CD4-positive, alpha-beta T cell treated with Interleukin-4 for 1 hour (primary cell): ENCODE measurements at regions not wholly inside any gene's neighbourhood (a gene's known extent, or its start where the extent isn't known, plus 50 kb on each side); places are given as distances from the start of the nearest gene placed in this dataset.

ENCODE experiments used
- DNase-seq, 2 donors: peaks; one replicate each; pipeline ENCODE4 v3.0.0-alpha.2; 2020 to 2022

DNA sequence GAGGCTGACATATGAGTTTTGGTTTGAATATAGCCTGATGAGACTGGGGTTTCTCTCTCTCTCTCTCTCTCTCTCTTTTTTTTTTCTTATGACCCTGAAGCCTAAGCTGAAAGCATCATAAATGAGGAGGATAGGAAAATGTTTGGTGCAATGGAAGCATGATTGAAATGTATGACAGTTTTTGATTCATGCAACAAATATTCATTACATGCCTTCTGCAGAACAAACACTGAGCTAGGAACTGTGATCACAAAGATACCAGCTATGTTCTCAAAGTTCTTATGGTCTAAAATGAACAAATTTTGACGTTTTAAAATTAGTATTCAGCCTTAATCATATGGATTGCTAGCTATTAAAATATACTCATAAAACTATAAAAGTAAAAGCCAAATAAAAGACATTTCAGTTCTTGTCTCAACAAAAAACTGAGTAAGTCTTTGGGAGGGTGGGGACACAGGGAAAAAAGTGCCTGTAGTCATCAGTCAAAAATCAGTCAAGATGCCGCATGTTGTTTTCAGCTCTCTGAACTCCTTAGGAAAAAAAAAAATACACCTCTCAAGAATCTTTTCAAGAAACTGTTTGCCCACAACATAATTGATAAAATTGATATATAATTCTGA lies 57.2 kb downstream of the NKX6-1 start:
- DNase-seq, result no peak

DNA sequence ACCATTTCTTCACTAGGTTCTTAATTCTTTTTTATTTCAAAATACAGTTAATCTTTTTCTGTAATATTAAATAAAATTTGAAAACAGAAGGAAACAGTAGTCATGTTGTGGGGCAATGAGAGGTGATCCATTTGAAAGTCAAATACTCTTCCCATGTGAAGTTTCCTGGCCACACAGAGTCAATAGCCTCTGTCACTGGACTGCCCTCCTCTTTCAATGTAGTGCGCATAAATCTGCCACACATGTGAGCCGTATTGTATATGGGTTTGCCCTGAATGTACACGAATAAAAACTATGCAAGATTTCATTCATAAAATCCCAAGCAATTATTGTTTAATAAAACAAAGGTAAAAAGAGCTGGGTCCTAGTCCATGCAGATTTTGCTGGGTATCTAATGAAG lies 59.1 kb downstream of the NKX6-1 start:
- no peak for DNase-seq

DNA sequence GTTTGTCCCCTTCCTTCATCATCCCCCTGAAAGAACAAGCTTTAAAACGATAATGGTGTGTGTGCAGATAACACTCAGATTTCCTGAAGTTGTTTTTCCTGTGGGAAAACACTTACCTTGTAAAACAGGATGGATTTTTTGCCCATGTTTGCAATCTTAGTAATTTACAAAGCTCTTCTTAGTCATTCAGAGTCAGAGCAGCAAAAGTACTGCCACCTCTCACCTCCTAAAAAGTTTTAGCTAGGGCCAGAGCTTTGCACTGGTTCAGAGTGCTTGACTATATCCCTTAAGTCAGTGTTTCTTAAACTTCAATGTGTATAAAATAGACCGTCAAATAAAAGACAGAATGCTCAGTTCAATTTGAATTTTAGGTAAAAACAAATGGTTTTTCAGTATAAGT lies 62.3 kb downstream of the NKX6-1 start:
- no peak for DNase-seq

DNA sequence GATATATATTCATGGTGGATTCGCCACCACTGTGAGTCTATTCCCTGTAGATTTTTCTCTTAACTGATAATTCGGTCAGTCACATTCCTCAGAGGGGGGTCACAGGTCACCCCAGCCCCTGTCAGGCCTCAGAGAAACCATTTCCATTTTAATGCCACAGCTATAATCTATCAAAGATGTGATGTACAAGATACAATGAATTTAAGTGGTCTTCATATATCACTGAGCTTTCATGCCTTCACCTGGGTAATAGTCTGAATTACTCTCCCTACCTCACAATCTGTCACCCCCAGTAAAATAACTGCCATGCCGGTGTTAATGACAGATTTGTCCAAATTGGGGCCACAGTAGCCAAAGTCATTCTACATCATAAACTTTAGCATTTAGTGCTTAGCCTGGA lies 64.7 kb downstream of the NKX6-1 start:
- DNase-seq, result no peak

DNA sequence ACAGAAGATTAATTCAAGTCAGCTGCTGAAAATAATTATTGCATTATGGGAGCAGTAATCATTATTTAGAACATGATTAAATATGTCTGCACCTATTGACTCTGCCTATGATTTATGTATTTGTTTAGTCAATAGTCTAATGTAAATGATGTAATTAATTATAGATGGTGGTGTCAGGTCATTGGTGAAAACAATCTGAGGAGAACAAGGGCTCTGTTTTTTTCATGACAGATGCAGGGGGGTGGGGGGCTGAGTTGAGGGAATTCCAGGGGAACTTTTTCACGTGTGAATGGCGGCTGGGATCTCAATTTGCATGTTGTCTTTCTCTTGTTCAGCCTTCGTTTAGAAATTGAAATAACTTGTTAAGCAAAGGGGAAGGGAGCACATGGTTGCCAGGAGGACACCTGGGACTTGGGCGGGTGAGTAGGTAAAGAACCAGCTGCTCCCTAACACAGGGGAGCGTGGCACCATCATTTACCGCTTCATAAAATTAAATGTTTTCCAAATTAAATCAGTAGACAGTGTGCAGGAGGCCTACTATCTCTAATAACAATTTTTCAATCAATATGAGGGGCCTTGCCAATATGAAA lies 65.4 kb downstream of the NKX6-1 start:
- DNase-seq, result no peak

DNA sequence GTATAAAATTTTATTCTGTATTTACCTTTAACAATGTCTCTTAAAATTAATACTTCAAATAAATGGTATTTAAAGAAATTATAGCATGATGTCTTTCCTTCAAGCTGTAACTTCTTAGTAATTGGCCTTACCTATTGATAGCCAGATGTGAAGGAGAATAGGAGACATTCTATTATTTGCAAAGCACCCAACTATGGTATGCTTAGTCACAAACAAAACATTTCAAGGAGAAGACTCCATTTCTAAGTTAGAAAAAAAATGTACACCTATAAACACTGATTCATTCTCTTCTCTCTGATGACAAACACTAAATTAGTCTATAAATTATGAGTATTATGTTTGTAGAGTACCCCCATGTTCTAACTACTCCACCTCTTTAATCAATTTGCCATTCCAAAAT lies 66.4 kb downstream of the NKX6-1 start:
- DNase-seq, result no peak

DNA sequence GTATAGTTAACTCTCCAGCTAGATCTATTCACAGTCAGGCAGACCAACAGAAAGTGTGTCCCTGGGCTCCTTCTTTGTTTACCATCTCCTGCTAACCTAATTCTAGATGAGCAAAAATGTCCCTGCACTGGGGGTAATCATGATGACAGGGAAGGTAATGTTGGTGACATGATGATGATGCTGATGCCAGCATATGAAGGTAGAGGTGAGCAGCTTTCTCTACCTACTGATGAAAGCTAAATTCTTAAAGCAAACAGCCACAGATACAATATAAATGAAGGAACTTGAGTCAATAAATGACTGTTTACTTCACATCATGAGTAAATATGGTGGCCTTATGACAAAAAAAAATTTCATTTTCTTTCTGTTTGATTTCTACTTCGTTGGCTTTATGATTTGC lies 78.5 kb downstream of the NKX6-1 start:
- DNase-seq, result no peak

DNA sequence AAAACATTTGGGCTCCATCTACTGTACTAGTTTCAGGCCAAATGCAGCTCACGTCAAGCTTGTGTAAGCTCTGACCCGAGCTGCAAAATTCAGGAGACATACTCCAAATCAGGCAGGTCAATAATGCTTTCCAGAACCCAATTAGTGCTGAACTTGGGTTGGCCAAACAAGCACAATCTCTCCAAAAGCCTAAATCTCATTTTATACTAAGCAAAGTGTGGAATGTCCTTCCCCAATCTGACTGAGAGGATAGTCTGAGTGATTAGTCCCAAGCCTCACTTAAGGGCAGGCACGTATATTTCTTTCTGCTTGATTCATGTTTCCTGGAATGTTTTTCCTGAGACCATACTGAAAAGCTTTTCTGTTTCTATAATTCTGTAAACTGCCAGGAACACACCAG lies 79.9 kb downstream of the NKX6-1 start:
- no peak for DNase-seq

DNA sequence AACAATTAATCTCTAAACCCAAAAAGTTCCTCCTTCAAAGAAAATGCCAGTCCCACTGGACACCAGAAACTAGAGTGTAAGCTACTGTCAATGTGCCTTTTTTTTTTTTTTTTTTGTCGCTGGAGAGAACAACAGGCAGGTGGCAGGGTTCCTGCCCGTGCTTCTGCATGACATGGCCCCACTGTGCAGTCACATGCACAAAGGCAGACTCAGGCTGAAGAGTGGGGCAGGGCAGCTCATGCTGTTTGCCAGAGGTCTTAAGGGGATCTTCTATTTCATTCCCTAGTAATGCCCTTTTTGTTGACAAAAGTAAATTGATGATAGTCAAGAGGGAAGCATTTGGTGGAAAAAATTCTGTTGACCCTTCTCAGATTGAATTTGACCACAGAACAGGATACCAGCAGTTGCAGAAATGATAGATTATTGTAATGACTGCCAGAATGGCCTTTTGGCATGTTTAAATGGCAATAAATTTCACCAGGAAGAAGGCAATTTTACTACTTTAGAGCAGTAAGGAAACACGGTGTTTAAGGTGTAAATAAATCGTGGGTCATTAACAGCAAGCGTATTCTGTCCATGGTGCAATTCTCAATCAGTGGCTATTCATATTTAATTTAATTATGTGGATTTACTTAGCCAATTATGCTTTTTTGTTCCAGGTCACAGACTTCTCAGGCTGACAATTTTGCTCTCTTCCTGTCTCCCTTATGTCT lies 80.9 kb downstream of the NKX6-1 start:
- DNase-seq, result no peak

DNA sequence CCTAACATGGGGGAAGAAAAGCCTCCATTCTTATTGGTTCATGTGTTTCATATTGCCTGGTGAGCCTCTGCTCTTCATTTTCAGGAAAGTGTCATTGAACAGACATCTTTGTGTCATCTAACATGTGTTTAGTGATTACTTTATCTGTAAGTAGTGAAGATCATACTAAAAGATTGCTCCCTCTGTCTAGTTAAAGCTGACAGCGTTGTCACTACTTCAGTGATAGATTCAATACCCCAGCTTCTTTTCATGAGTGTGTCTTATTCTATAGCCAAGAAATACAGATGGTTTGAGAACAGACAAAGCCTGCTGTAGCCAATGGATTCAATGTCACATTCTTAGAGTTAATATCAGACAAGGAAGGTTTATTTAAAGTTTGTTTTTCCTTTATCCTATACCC lies 85.1 kb downstream of the NKX6-1 start:
- DNase-seq, result no peak

DNA sequence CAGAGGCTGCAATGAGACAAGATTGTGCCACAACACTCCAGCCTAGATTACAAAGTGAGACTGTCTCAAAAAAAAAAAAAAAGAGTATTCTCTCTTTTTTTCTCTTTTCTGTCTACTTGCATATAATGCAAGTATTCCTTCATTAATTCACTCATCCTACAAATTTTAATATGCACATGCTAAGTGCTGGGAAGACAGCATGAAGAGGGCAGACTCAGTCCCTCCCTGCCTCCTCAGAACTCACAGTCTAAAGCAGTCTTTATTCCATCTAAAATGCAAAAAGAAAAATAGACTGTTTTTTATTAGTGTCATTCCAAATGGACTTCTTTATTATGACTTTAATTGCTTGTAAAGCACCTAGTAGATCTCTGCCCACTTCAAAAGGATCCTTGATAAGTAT lies 85.6 kb downstream of the NKX6-1 start:
- no peak for DNase-seq

DNA sequence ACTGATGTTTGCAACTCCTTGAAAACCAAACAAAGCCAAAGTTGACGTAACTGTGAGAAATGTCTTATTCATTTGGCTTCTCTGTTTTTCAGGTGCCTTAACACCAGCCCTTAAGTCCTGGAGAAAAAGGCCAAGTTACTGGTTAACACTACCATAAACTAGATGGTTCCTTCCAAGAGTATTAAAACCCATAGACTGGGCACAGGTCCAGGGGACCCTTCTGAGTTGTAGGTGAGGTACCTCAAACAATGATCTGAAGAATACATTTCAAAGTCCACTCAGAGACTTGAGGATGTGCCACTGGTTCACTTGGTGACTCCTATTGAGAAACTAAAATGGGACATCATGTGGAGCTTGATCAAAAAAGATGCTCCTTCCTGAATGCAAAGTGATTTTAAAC lies 87.0 kb downstream of the NKX6-1 start:
- DNase-seq, result no peak

DNA sequence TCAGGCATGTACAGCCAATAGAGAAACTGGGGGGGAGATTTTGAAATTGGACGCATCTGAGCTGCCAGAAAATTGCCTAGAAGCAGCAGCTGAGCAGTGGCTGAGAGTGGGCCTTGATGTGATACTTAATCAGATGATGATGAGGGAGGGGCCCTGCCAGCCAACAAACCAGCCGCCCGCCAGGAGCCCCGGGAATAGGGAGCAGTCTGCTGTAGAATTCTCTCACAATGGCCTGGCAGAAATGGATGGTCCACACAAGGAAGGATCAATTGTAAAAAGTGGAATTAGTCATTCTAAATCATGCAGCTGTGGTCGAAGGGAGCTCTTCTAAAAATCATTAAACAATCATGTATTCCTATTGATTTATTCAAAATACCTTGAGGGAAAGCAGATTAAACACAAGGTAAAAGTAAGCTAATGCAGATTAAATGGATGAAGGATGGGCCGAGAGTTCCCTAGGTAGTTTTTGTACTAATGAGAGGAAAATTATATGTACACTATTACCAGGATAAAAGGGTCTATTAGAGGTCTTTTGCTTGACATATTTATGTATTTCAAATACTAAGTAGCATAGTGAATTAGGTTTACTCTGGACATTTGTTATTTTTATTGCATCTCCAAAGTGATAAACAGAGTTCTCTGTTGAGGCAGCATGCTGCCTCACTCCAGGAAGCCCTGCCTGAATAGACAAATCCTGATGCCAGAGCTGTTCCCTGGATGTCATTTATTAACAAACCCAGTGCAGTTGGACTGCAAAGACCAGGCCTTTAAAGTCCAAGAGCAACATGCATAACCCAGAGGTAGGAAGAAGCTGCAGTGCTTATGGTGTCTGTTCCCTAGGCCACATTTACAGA lies 91.3 kb downstream of the NKX6-1 start:
- no peak for DNase-seq

DNA sequence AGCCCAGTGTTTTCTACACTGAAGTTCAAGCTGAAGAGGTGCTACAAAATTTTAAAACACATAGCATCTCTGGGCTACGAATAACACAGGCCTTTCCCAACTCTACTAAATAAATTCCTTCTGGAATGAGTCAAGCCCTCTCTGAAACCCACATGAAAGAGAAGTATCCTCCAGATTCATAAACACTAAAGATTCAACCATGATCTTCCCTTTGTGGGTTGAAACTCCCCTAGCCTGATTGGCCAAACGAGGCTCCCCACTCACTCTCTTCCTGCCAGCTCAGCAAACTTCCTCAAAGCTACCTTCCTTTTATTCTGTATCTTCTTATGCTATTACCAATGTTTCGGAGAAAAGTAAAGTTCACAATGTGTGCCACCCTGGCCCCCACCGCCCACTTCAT lies 95.4 kb downstream of the NKX6-1 start:
- DNase-seq, result no peak

DNA sequence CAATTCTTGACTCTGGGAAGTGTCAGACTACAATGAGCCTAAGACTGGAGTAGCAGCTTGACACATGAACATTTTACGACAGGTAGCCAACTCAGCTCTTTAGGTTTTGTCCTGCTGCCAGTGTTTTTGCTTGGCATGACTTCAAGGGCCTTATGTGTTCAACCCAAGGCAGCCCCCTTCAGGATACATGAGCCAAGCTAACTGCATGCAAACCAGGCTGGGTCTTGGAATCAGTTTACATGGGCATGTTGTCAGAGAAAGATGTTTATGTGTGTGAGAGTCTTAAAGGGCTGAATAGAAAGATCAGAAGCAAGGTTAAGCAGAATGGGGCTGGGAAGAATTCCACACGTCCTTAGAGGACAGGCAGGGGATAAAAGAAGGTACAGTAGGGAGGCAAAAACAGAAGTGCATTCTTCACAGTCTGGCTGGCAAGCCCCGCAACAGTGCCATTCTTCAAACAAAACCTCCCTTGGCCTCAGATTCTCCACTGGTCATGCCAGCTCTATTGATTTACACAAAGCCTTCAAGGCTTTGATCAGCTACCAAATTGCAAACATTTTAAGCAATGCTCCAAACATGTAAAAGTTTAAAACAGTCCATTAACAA lies 97.3 kb downstream of the NKX6-1 start:
- no peak for DNase-seq

DNA sequence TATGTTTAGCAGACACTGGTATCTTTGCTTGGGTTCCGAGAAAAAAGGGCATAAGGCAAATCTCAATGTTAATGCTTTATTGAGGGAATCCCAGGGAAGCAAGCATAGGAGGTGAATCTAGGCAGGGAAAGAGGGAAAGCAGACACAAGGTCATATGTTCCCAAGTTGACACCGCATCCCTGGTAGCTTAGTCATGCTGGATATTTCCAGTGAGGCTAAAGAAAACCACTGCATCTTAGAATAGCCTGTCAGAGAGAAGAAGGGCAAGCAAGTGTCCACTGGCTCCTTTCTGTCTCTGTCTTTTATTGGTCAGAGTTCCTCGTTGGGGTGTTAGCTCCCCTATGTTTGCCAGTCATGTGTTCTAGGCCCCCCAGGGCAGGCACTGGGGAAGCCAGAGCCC lies 104.7 kb downstream of the NKX6-1 start:
- DNase-seq, result no peak

DNA sequence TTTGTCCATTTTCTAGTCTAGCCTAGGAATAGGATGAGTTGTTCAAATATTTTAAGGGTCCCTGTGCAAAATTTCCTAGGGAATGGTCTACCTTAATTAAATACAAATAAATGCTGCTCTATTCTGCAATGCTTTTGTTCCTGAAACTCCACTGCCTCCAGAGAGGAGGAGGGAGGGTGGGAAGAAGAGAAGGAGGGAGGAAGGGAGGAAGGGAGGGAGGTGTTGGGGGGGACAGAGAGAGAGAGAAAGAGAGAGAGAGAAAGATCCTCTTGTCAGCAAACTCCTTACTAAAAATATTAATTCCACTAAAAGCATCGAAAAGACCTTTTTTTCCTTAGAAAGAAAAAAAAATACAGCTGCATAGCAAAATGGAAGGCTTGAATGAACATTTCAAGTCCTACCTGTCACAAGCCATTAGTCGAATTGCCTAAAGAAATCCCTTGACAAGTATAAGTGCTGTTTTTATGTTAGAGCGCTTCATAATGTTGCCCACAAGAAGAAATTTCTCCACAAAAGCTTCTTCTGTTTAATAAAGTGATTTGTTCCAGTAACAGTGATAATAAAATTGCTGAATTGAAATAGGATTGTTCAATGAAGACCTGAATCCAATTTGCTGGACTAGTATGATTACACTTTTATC lies 106.0 kb downstream of the NKX6-1 start:
- no peak for DNase-seq

DNA sequence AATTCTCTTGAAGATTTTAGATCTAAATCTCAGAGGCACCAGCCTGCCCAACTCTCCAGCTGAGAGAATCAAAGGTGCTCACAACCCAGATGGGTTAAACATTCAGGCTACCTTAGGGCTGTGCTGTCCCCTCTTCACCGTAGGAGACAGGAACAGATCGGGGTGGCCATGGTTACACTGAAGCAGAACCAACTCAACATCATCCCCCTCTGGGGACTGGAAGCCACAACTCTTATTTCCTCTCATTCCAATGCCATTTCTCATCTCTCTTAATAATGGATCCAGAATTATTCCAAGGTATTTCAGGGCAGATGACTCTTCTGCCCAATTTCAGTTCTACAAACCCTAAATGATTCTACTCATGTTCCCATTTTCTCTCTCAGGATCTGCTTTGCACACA lies 109.7 kb downstream of the NKX6-1 start:
- DNase-seq, result no peak

DNA sequence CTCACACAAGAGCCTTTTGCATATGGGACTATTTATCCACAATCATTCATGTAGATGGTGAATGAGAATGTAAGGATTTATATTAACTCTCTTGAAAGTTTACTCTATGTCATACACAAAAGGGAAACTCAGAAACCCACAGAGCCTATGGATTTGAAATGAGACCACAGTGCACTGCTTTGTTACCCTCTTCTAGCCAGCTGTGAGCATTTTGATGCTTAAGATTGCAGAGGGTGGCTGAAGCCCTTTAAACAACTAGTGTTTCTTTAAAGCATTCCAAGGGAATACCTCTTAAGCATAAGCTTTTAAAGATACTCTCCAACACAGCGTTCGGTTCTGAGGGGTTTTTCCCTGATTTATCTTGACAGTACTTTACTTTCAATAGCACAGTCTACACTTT lies 113.9 kb downstream of the NKX6-1 start:
- no peak for DNase-seq

DNA sequence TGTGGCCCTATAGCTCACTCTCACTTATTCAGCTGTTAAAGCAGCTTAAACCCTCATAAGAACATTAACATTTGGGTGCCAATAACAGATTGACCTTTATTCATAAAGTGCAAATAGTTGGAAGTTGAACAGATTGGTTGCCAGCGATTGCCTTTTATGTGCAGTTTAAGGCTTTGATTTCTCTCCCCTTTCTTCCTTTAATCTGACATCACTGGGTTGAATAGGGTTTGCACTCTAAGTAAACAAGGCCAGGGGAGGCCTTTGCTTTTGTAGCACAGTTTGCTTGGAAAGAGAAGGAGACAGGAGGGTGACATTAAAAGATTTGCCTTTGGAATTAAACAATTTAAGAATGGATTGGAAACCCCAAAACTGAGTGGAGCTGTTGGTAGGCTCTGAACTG lies 114.3 kb downstream of the NKX6-1 start:
- DNase-seq, result no peak

DNA sequence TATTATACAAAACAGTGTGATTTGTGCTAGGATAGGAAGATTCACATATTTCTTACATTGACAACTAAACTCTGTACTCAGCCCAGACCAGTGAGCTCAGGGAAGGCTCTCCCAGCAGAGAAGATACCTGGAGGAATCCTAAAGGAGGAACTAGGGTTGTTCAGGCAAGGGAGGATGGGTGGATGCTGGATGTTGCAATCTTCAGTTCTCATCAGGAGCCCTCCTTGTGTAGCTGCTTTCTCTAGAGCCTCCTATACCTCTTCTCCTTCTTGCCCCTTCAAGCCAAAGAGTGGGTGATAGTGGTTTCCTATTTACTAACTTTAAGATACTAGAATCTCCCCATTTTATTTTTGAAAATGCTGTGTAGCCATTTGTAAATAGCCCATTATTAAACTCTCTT lies 117.3 kb downstream of the NKX6-1 start:
- DNase-seq, result no peak

DNA sequence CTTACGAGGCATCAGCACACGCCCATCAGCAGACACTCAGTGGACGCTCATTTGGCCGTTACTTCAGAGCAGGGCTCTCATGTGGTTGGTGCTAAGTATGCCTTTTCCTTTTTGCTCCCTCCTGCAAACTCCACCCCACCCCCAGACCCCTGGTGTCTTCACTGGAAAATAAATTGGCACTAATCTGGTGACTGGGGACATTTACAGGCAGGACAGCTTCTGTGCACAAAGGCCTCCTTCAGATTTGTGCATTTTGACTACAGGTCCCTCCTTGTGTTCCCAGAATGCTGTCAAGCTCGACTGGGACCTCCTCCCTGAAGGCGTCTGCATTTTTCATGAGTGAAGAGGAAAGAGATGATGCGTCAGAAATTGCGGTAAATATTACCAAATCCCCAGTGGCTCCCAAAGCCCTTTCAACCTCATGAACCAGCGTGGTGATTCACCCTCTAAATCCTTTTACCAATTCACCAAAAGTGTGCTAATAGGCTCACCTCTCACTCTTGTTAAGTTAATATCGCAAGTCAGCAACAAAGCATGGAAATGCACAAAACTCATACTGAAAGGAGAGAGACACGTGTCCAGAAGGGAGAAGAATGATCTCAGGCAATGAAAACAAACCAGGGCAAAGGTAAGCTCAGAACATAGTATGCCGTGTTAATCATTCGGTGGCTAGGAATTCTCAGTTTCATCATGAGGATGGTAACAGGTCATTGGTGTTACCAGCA lies 119.0 kb downstream of the NKX6-1 start:
- DNase-seq, result no peak
